ENCODE measurements at regions not wholly inside any gene's neighbourhood (a gene's known extent, or its start where the extent isn't known, plus 50 kb on each side); places are given as distances from the start of the nearest gene placed in this dataset.

DNA sequence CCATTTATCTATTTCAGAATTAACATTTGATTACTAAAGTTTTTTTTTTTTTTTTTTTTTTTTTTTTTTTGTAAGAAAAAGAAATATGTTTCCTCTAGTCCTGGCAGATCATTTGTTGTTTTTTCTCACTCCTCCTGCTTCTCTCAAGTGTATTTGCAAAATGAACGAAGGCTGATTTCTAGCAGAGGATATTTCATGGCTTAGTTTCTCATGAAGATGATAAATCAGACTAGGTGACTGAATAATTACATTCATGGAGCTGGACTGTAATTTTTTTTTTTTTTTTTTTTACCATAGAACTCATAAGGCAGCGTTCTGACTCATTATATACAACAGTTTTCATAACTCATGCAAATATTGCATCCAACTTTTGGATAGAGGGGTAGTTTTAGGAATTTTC is 332.5 kb upstream of the SEMA6D start:
- no peak for DNase-seq (ENCODE audit: low read depth)
- no peak overlapping the region for H3K4me2 ChIP-seq (ENCODE audit: low read length)

DNA sequence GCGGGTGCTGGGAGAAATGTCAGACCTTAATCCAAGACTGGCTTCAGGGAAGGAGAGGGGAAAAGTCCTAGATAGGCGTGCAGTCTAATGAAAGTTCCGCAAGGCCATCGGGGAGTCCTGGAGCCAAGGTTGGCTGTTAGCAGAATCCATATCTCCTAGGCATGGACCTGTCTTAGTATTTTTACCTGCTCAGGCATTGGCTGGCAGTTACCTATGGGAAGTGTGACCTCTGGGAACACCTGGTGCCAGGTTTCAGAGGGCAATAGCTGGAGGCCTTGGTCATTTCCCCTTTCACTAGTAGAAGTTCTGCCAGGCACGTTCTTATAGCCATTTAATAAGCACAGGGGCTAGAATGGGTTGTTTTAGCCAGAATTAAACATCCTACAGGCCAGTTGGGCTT is 330.8 kb upstream of the SEMA6D start:
- no peaks in the 10 kb centered on the region for H3K36me3 ChIP-seq (ENCODE audit: insufficient read depth, low read length)
- no peaks in the 10 kb centered on the region for H3K27me3 Mint-ChIP-seq (ENCODE audit: low read depth, unreplicated experiment)
- H3K9me3 ChIP-seq (ENCODE audit: insufficient read depth, low read depth, low read length): no peaks in the 10 kb centered on the region
- TF ChIP-seq EZH2 (IDR thresholded peaks at IDR 0.05; ENCODE audit: insufficient read depth, low read length): no peak
- TF ChIP-seq, protein P1, sequence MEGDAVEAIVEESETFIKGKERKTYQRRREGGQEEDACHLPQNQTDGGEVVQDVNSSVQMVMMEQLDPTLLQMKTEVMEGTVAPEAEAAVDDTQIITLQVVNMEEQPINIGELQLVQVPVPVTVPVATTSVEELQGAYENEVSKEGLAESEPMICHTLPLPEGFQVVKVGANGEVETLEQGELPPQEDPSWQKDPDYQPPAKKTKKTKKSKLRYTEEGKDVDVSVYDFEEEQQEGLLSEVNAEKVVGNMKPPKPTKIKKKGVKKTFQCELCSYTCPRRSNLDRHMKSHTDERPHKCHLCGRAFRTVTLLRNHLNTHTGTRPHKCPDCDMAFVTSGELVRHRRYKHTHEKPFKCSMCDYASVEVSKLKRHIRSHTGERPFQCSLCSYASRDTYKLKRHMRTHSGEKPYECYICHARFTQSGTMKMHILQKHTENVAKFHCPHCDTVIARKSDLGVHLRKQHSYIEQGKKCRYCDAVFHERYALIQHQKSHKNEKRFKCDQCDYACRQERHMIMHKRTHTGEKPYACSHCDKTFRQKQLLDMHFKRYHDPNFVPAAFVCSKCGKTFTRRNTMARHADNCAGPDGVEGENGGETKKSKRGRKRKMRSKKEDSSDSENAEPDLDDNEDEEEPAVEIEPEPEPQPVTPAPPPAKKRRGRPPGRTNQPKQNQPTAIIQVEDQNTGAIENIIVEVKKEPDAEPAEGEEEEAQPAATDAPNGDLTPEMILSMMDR (IDR thresholded peaks at IDR 0.05; ENCODE audit: insufficient read depth, low read depth, low read length): no peak
- H3K4me3 ChIP-seq (ENCODE audit: insufficient read depth, low read depth, low read length): no peak overlapping the region
- H3K9ac ChIP-seq (ENCODE audit: low read length): no peak overlapping the region
- H3K27ac ChIP-seq (ENCODE audit: low read depth, low read length): no peak overlapping the region
- H3K27ac Mint-ChIP-seq (ENCODE audit: unreplicated experiment): no peak overlapping the region
- no peaks in the 10 kb centered on the region for H3K79me2 ChIP-seq (ENCODE audit: insufficient read depth, low read length)
- H3K36me3 Mint-ChIP-seq (ENCODE audit: low read depth, unreplicated experiment): no peaks in the 10 kb centered on the region
- FAIRE-seq: no peak
- H3K4me3 Mint-ChIP-seq (ENCODE audit: unreplicated experiment): no peak overlapping the region
- no peak overlapping the region for H3K4me2 ChIP-seq (ENCODE audit: low read length)
- no peaks in the 10 kb centered on the region for H3K27me3 ChIP-seq (ENCODE audit: insufficient read depth, low read length)
- peaks cover 11% of the 10 kb centered on the region for H3K4me1 ChIP-seq (ENCODE audit: insufficient read depth, low read length)
- no peaks in the 10 kb centered on the region for H4K20me1 ChIP-seq (ENCODE audit: insufficient read depth, low read length)
- no peak overlapping the region for H2AFZ ChIP-seq (ENCODE audit: low read depth, low read length)
- no peak for DNase-seq (ENCODE audit: low read depth)
- H3K9me3 Mint-ChIP-seq (ENCODE audit: unreplicated experiment): peaks cover 3% of the 10 kb centered on the region
- peaks cover 17% of the 10 kb centered on the region for H3K4me1 Mint-ChIP-seq (ENCODE audit: low read depth, unreplicated experiment)

More for the DNA sequence above, 332.5 kb upstream of the SEMA6D start:
- H3K27ac Mint-ChIP-seq (ENCODE audit: unreplicated experiment): peak overlapping the region; percentile 56
- H3K27me3 Mint-ChIP-seq (ENCODE audit: low read depth, unreplicated experiment): no peaks in the 10 kb centered on the region
- no peak overlapping the region for H3K4me3 ChIP-seq (ENCODE audit: insufficient read depth, low read depth, low read length)
- no peak overlapping the region for H2AFZ ChIP-seq (ENCODE audit: low read depth, low read length)
- no peak overlapping the region for H3K9ac ChIP-seq (ENCODE audit: low read length)
- peaks cover 17% of the 10 kb centered on the region for H3K4me1 Mint-ChIP-seq (ENCODE audit: low read depth, unreplicated experiment)
- no peak overlapping the region for H3K4me3 Mint-ChIP-seq (ENCODE audit: unreplicated experiment)
- no peaks in the 10 kb centered on the region for H4K20me1 ChIP-seq (ENCODE audit: insufficient read depth, low read length)
- no peaks in the 10 kb centered on the region for H3K9me3 ChIP-seq (ENCODE audit: insufficient read depth, low read depth, low read length)
- H3K4me1 ChIP-seq (ENCODE audit: insufficient read depth, low read length): peaks cover 11% of the 10 kb centered on the region
- H3K36me3 ChIP-seq (ENCODE audit: insufficient read depth, low read length): no peaks in the 10 kb centered on the region
- no peaks in the 10 kb centered on the region for H3K27me3 ChIP-seq (ENCODE audit: insufficient read depth, low read length)
- H3K27ac ChIP-seq (ENCODE audit: low read depth, low read length): no peak overlapping the region
- no peaks in the 10 kb centered on the region for H3K79me2 ChIP-seq (ENCODE audit: insufficient read depth, low read length)
- no peak for FAIRE-seq
- TF ChIP-seq, protein P1 (IDR thresholded peaks at IDR 0.05; ENCODE audit: insufficient read depth, low read depth, low read length): no peak
- TF ChIP-seq EZH2 (IDR thresholded peaks at IDR 0.05; ENCODE audit: insufficient read depth, low read length): no peak
- H3K9me3 Mint-ChIP-seq (ENCODE audit: unreplicated experiment): peaks cover 3% of the 10 kb centered on the region
- H3K36me3 Mint-ChIP-seq (ENCODE audit: low read depth, unreplicated experiment): no peaks in the 10 kb centered on the region

DNA sequence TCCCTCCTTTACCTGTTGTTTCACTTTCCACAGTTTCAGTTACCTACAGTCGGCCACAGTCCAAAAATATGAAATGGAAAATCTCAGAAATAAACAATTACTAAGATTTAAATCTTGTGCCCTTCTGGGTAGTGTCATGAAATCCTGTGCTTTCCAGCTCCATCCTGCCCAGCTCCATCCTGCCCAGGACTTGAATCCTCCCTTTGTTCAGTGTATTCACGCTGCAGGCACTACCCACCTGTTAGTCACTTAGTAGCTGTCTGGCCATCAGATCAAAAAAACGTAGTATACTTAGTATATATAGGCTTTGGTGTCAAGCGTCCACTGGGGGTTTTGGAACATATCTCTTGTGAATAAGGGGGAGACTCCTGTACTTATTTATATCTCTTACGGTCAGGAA is 329.0 kb upstream of the SEMA6D start:
- H3K79me2 ChIP-seq (ENCODE audit: insufficient read depth, low read length): no peaks in the 10 kb centered on the region
- H3K4me2 ChIP-seq (ENCODE audit: low read length): no peak overlapping the region
- Mint-ChIP-seq H3K9me3 (ENCODE audit: unreplicated experiment) (no peaks in the 10 kb centered on the region), H3K36me3 (ENCODE audit: low read depth, unreplicated experiment) (no peaks in the 10 kb centered on the region), H3K4me1 (ENCODE audit: low read depth, unreplicated experiment) (peaks cover 15% of the 10 kb centered on the region), H3K27me3 (ENCODE audit: low read depth, unreplicated experiment) (peaks cover 3% of the 10 kb centered on the region), H3K4me3 (ENCODE audit: unreplicated experiment) (no peak overlapping the region), H3K27ac (ENCODE audit: unreplicated experiment) (no peak overlapping the region)
- FAIRE-seq (no peak), DNase-seq (ENCODE audit: low read depth) (no peak)
- H3K4me1 ChIP-seq (ENCODE audit: insufficient read depth, low read length): peaks cover 11% of the 10 kb centered on the region
- H2AFZ ChIP-seq (ENCODE audit: low read depth, low read length): no peak overlapping the region
- no peaks in the 10 kb centered on the region for H3K27me3 ChIP-seq (ENCODE audit: insufficient read depth, low read length)
- H3K27ac ChIP-seq (ENCODE audit: low read depth, low read length): no peak overlapping the region
- no peaks in the 10 kb centered on the region for H3K9me3 ChIP-seq (ENCODE audit: insufficient read depth, low read depth, low read length)
- no peaks in the 10 kb centered on the region for H3K36me3 ChIP-seq (ENCODE audit: insufficient read depth, low read length)
- no peak for TF ChIP-seq EZH2 (IDR thresholded peaks at IDR 0.05; ENCODE audit: insufficient read depth, low read length)
- TF ChIP-seq, protein P1 (IDR thresholded peaks at IDR 0.05; ENCODE audit: insufficient read depth, low read depth, low read length): no peak
- H3K9ac ChIP-seq (ENCODE audit: low read length): no peak overlapping the region
- no peaks in the 10 kb centered on the region for H4K20me1 ChIP-seq (ENCODE audit: insufficient read depth, low read length)
- H3K4me3 ChIP-seq (ENCODE audit: insufficient read depth, low read depth, low read length): no peak overlapping the region

All from astrocyte (in vitro differentiated cells and primary cell).